ENCODE measurements at regions not wholly inside any gene's neighbourhood (a gene's known extent, or its start where the extent isn't known, plus 50 kb on each side); places are given as distances from the start of the nearest gene placed in this dataset.

- TF ChIP-seq CTCF (IDR thresholded peaks at IDR 0.05; ENCODE audit: control insufficient read depth, extremely low read depth, insufficient read depth): no peak
- DNase-seq (ENCODE audit: low read depth): no peak
- H3K4me3 ChIP-seq (ENCODE audit: low read depth, low read length): no peak overlapping the region
Measured at GRCh38 chr9:75422944-75423522, 334.7 kb downstream of the OSTF1 start.

- TF ChIP-seq CTCF (IDR thresholded peaks at IDR 0.05; ENCODE audit: control insufficient read depth, extremely low read depth, insufficient read depth): no peak
- DNase-seq (ENCODE audit: low read depth): no peak
- H3K4me3 ChIP-seq (ENCODE audit: low read depth, low read length): no peak overlapping the region
Measured at GRCh38 chr9:75429531-75430475, 341.5 kb downstream of the OSTF1 start.

- no peak overlapping the region for H3K4me3 ChIP-seq (ENCODE audit: low read depth, low read length)
- DNase-seq (ENCODE audit: low read depth): no peak
- TF ChIP-seq CTCF (IDR thresholded peaks at IDR 0.05; ENCODE audit: control insufficient read depth, extremely low read depth, insufficient read depth): no peak
Measured at GRCh38 chr9:75431375-75431774, 343.1 kb downstream of the OSTF1 start.

GRCh38 chr9:75432386-75432785, 344.1 kb downstream of the OSTF1 start:
- H3K4me3 ChIP-seq (ENCODE audit: low read depth, low read length): no peak overlapping the region
- no peak for DNase-seq (ENCODE audit: low read depth)
- TF ChIP-seq CTCF (IDR thresholded peaks at IDR 0.05; ENCODE audit: control insufficient read depth, extremely low read depth, insufficient read depth): no peak

- no peak for DNase-seq (ENCODE audit: low read depth)
- H3K4me3 ChIP-seq (ENCODE audit: low read depth, low read length): no peak overlapping the region
- TF ChIP-seq CTCF (IDR thresholded peaks at IDR 0.05; ENCODE audit: control insufficient read depth, extremely low read depth, insufficient read depth): no peak
Measured at GRCh38 chr9:75432888-75433287, 344.6 kb downstream of the OSTF1 start.

- no peak overlapping the region for H3K4me3 ChIP-seq (ENCODE audit: low read depth, low read length)
- TF ChIP-seq CTCF (IDR thresholded peaks at IDR 0.05; ENCODE audit: control insufficient read depth, extremely low read depth, insufficient read depth): no peak
- DNase-seq (ENCODE audit: low read depth): no peak
Measured at GRCh38 chr9:75438716-75439115, 350.4 kb downstream of the OSTF1 start.
